HEK293 (cell line): ENCODE measurements at regions not wholly inside any gene's neighbourhood (a gene's known extent, or its start where the extent isn't known, plus 50 kb on each side); places are given as distances from the start of the nearest gene placed in this dataset.

Source experiments
- CTCF ChIA-PET: fragments of 350-600 bp; formaldehyde crosslinking; extraction: SDS; loops from one replicate; lab custom pipeline; 2021; ENCODE audit warnings: antibody characterized with exemption; lab: Yijun Ruan, JAX
- POLR2A ChIA-PET: fragments of 300-600 bp; formaldehyde crosslinking; extraction: SDS; loops from one replicate; lab custom pipeline; 2020; ENCODE audit warnings: antibody characterized with exemption, inconsistent platforms; lab: Yijun Ruan, JAX
- H3K27ac ChIP-seq: fragments of 200-500 bp; sonication (Bioruptor generic); 2 replicates; pipeline ENCODE4 v1.5.1; 2014; ENCODE audit warnings: low read depth, low read length, control low read depth, inconsistent platforms; ENCODE audit errors: extremely low read depth
- H3K36me3 ChIP-seq, 2 experiments: fragments of 200-500 bp in 1 of 2; sonication (Bioruptor generic) in 1 of 2; 1 replicate in 1 of 2; 2 replicates in 1 of 2; pipeline ENCODE4 v1.5.1; 2014 to 2017; ENCODE audit warnings: inconsistent platforms in 2 of 2, low read length in 2 of 2; ENCODE audit not compliant: control insufficient read depth in 2 of 2, insufficient read depth in 1 of 2
- H3K4me1 ChIP-seq: fragments of 200-500 bp; sonication (Bioruptor generic); 2 replicates; pipeline ENCODE4 v1.5.1; 2014; ENCODE audit warnings: mild to moderate bottlenecking, low read length, inconsistent platforms; ENCODE audit not compliant: control insufficient read depth, insufficient read depth
- H3K4me3 ChIP-seq: 2 replicates; pipeline ENCODE4 v1.5.1; 2011; ENCODE audit warnings: low read depth, mild to moderate bottlenecking, control low read depth, low read length, moderate library complexity
- H3K9me3 ChIP-seq: fragments of 200-500 bp; sonication (Bioruptor generic); 2 replicates; pipeline ENCODE4 v1.5.1; 2014; ENCODE audit warnings: low read depth, low read length, inconsistent platforms; ENCODE audit not compliant: control insufficient read depth, insufficient read depth
- FEZF1 ChIP-seq: fragments of 450-650 bp; formaldehyde crosslinking; IDR thresholded peaks from 2 replicates; pipeline ENCODE4 v1.5.1; 2016; ENCODE audit warnings: missing biosample characterization, missing genetic modification characterization
- GLI4 ChIP-seq: fragments of 450-650 bp; formaldehyde crosslinking; IDR thresholded peaks from 2 replicates; pipeline ENCODE4 v1.5.1; 2016; ENCODE audit warnings: missing biosample characterization, missing genetic modification characterization
- HOXC10 ChIP-seq: sonication (generic); formaldehyde crosslinking; IDR thresholded peaks from 2 replicates; pipeline ENCODE4 v1.8.1; 2023; ENCODE audit warnings: mild to moderate bottlenecking, missing genetic modification reagents
- MYNN ChIP-seq: fragments of 450-650 bp; formaldehyde crosslinking; IDR thresholded peaks from 2 replicates; pipeline ENCODE4 v1.5.1; 2016; ENCODE audit warnings: missing biosample characterization, missing genetic modification characterization, borderline replicate concordance
- OSR2 ChIP-seq: fragments of 450-650 bp; formaldehyde crosslinking; IDR thresholded peaks from 2 replicates; pipeline ENCODE4 v1.5.1; 2016; ENCODE audit warnings: missing biosample characterization, missing genetic modification characterization
- OVOL3 ChIP-seq: fragments of 450-650 bp; formaldehyde crosslinking; IDR thresholded peaks from 2 replicates; pipeline ENCODE4 v1.5.1; 2016; ENCODE audit warnings: missing biosample characterization, missing genetic modification characterization
- ZBTB10 ChIP-seq: fragments of 450-650 bp; formaldehyde crosslinking; IDR thresholded peaks from 2 replicates; pipeline ENCODE4 v1.5.1; 2016; ENCODE audit warnings: missing biosample characterization, missing genetic modification characterization
- ZBTB21 ChIP-seq: fragments of 450-650 bp; formaldehyde crosslinking; IDR thresholded peaks from 2 replicates; pipeline ENCODE4 v1.5.1; 2017; ENCODE audit warnings: missing biosample characterization, missing genetic modification characterization
- ZBTB6 ChIP-seq: fragments of 450-650 bp; formaldehyde crosslinking; IDR thresholded peaks from 2 replicates; pipeline ENCODE4 v1.5.1; 2017; ENCODE audit warnings: missing biosample characterization, missing genetic modification characterization
- ZNF114 ChIP-seq: fragments of 450-650 bp; formaldehyde crosslinking; IDR thresholded peaks from 2 replicates; pipeline ENCODE4 v1.5.0; 2017; ENCODE audit warnings: missing biosample characterization, missing genetic modification characterization
- ZNF202 ChIP-seq: fragments of 450-650 bp; formaldehyde crosslinking; IDR thresholded peaks from 2 replicates; pipeline ENCODE4 v1.5.1; 2016; ENCODE audit warnings: missing biosample characterization, missing genetic modification characterization, borderline replicate concordance
- ZNF354C ChIP-seq: fragments of 450-650 bp; formaldehyde crosslinking; IDR thresholded peaks from 2 replicates; pipeline ENCODE4 v1.5.1; 2016; ENCODE audit warnings: missing biosample characterization, missing genetic modification characterization, low read depth, borderline replicate concordance
- ZNF37A ChIP-seq: fragments of 450-650 bp; IDR thresholded peaks from 2 replicates; pipeline ENCODE4 v1.5.1; 2018; ENCODE audit warnings: missing biosample characterization, missing genetic modification characterization
- ZNF48 ChIP-seq: fragments of 450-650 bp; formaldehyde crosslinking; IDR thresholded peaks from 2 replicates; pipeline ENCODE4 v1.5.1; 2016; ENCODE audit warnings: missing biosample characterization, missing genetic modification characterization
- ZNF596 ChIP-seq: fragments of 450-650 bp; IDR thresholded peaks from 2 replicates; pipeline ENCODE4 v1.5.0; 2018; ENCODE audit warnings: missing biosample characterization, mild to moderate bottlenecking, missing genetic modification characterization, moderate library complexity
- ZNF626 ChIP-seq: fragments of 450-650 bp; sonication (Bioruptor Pico); formaldehyde crosslinking; IDR thresholded peaks from 2 replicates; pipeline ENCODE4 v1.5.1; 2018; ENCODE audit warnings: missing biosample characterization, missing genetic modification characterization, inconsistent platforms
- ZNF629 ChIP-seq: fragments of 450-650 bp; formaldehyde crosslinking; IDR thresholded peaks from 2 replicates; pipeline ENCODE4 v1.5.1; 2017; ENCODE audit warnings: missing biosample characterization, missing genetic modification characterization
- TF ChIP-seq, protein P1 (sequence below): fragments of 450-650 bp; IDR thresholded peaks from 2 replicates; pipeline ENCODE4 v1.5.1; 2018; ENCODE audit warnings: missing biosample characterization, mild to moderate bottlenecking, missing genetic modification characterization
- TF ChIP-seq, protein P2 (sequence below): fragments of 450-650 bp; formaldehyde crosslinking; conservative IDR thresholded peaks from 2 replicates; pipeline ENCODE4 v1.5.1; 2016; ENCODE audit warnings: low read depth, missing biosample characterization, missing genetic modification characterization
- TF ChIP-seq, protein P3 (sequence below): fragments of 450-650 bp; formaldehyde crosslinking; IDR thresholded peaks from 2 replicates; pipeline ENCODE4 v1.5.1; 2017; ENCODE audit warnings: missing biosample characterization, missing genetic modification characterization

GRCh38 chr18:51724790-51725721, 527.6 kb upstream of the MEX3C start (continued):
- TF ChIP-seq, protein P1, sequence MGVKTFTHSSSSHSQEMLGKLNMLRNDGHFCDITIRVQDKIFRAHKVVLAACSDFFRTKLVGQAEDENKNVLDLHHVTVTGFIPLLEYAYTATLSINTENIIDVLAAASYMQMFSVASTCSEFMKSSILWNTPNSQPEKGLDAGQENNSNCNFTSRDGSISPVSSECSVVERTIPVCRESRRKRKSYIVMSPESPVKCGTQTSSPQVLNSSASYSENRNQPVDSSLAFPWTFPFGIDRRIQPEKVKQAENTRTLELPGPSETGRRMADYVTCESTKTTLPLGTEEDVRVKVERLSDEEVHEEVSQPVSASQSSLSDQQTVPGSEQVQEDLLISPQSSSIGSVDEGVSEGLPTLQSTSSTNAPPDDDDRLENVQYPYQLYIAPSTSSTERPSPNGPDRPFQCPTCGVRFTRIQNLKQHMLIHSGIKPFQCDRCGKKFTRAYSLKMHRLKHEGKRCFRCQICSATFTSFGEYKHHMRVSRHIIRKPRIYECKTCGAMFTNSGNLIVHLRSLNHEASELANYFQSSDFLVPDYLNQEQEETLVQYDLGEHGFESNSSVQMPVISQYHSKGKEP (tag by site-specific recombination), result no peak
- TF ChIP-seq ZNF114, result no peak
- no peak for TF ChIP-seq FEZF1 (tag by site-specific recombination)

DNA sequence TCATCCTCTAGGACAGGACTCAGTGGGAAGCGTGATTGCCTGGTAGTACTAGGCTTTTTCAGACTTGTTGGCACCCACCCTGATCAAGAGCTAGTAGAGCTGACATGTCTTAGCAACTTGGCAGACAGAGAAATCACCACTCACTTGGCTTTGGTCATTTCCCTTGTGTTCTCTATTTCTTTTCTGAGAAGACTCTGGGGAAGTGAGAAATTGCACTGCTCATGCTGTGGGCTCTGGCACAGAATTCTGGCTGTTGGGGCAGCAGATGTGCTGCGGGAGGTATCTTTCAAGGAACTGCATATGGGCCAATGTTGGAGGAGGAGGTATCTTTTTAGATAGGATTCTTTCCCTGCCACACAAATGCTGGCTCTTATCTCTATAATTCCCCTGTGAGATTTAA, 529.1 kb upstream of the MEX3C start:
- Histone ChIP-seq H3K36me3 (no peaks in the 10 kb centered on the region), H3K4me1 (no peaks in the 10 kb centered on the region), H3K9me3 (no peaks in the 10 kb centered on the region), H3K4me3 (no peak overlapping the region), H3K27ac (no peak overlapping the region)
- no peak for TF ChIP-seq GLI4 (tag by site-specific recombination)
- no peak for TF ChIP-seq MYNN (tag by site-specific recombination)
- no peak for TF ChIP-seq OVOL3 (tag by site-specific recombination)
- TF ChIP-seq ZBTB21 (tag by site-specific recombination), result no peak
- TF ChIP-seq, protein P2, sequence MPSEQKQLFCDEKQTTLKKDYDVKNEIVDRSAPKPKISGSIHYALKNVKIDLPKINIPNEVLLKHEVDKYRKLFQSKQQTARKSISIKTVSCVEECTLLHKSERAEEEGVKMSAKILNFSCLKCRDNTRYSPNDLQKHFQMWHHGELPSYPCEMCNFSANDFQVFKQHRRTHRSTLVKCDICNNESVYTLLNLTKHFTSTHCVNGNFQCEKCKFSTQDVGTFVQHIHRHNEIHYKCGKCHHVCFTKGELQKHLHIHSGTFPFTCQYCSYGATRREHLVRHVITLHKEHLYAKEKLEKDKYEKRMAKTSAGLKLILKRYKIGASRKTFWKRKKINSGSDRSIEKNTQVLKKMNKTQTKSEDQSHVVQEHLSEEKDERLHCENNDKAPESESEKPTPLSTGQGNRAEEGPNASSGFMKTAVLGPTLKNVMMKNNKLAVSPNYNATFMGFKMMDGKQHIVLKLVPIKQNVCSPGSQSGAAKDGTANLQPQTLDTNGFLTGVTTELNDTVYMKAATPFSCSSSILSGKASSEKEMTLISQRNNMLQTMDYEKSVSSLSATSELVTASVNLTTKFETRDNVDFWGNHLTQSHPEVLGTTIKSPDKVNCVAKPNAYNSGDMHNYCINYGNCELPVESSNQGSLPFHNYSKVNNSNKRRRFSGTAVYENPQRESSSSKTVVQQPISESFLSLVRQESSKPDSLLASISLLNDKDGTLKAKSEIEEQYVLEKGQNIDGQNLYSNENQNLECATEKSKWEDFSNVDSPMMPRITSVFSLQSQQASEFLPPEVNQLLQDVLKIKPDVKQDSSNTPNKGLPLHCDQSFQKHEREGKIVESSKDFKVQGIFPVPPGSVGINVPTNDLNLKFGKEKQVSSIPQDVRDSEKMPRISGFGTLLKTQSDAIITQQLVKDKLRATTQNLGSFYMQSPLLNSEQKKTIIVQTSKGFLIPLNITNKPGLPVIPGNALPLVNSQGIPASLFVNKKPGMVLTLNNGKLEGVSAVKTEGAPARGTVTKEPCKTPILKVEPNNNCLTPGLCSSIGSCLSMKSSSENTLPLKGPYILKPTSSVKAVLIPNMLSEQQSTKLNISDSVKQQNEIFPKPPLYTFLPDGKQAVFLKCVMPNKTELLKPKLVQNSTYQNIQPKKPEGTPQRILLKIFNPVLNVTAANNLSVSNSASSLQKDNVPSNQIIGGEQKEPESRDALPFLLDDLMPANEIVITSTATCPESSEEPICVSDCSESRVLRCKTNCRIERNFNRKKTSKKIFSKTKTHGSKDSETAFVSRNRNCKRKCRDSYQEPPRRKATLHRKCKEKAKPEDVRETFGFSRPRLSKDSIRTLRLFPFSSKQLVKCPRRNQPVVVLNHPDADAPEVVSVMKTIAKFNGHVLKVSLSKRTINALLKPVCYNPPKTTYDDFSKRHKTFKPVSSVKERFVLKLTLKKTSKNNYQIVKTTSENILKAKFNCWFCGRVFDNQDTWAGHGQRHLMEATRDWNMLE (tag by site-specific recombination), result no peak
- TF ChIP-seq ZNF626, result no peak
- POLR2A ChIA-PET, result no interaction called here
- CTCF ChIA-PET, result no interaction called here

GRCh38 chr18:51727780-51728179, 530.3 kb upstream of the MEX3C start:
- Histone ChIP-seq H3K4me1 (no peaks in the 10 kb centered on the region), H3K36me3 (no peaks in the 10 kb centered on the region), H3K9me3 (no peaks in the 10 kb centered on the region), H3K27ac (no peak overlapping the region), H3K4me3 (no peak overlapping the region)
- ChIA-PET POLR2A (no interaction called here), CTCF (interaction anchor here (0.5 kb wide), 1 partner anchor 280 kb away, joined by 3 read pairs; no protein-coding TSS in a partner anchor)
- TF ChIP-seq ZNF202 (no peak), ZBTB10 (tag by site-specific recombination) (no peak), ZBTB6 (no peak), OSR2 (no peak), ZNF596 (no peak), ZNF354C (tag by site-specific recombination) (no peak), ZNF629 (tag by site-specific recombination) (no peak), HOXC10 (CRISPR knock-in tag) (no peak), ZNF37A (no peak), ZNF48 (tag by site-specific recombination) (no peak)
- TF ChIP-seq, protein P3, sequence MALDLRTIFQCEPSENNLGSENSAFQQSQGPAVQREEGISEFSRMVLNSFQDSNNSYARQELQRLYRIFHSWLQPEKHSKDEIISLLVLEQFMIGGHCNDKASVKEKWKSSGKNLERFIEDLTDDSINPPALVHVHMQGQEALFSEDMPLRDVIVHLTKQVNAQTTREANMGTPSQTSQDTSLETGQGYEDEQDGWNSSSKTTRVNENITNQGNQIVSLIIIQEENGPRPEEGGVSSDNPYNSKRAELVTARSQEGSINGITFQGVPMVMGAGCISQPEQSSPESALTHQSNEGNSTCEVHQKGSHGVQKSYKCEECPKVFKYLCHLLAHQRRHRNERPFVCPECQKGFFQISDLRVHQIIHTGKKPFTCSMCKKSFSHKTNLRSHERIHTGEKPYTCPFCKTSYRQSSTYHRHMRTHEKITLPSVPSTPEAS (tag by site-specific recombination), result no peak
